ENCODE measurements at regions not wholly inside any gene's neighbourhood (a gene's known extent, or its start where the extent isn't known, plus 50 kb on each side); places are given as distances from the start of the nearest gene placed in this dataset.

DNA sequence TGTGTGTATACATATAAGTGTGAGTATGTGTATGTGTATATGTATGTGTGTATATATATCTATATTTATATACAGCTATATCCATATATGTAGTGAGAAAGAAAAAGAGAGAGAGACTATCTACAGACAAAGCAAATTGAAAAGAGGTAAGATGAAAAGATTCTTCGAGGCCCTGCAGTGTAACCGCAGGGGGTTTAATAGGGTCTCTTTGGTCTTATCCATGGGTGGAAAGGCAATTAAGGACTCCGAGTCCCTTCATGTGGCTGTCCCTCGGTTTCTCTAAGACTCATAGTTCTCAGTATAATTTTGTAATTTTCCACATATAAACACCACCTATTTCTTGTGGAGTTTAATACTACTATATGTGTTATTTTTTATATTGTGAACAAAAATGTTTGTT, 50.6 kb upstream of the JAZF1 start:
- no peak for DNase-seq (ENCODE audit: low spot score)

DNA sequence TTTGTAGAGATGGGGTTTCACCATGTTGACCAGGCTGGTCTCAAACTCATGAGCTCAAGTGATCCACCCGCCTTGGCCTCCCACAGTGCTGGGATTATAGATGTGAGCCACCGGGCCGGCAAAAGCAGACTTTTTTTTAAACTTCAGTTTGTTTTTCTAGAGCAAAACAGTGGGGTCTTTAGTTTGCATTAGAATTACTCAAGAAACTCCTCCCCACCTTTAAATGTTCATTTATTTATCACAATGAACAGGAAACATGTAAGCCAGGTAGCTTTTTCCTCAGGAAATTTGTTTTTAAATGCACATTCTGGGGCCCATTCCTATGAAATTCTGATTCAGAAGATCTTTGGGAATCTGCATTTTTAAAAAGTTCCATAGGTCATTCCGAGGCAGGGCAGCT, 56.0 kb upstream of the JAZF1 start:
- no peak for DNase-seq (ENCODE audit: low spot score)

DNA sequence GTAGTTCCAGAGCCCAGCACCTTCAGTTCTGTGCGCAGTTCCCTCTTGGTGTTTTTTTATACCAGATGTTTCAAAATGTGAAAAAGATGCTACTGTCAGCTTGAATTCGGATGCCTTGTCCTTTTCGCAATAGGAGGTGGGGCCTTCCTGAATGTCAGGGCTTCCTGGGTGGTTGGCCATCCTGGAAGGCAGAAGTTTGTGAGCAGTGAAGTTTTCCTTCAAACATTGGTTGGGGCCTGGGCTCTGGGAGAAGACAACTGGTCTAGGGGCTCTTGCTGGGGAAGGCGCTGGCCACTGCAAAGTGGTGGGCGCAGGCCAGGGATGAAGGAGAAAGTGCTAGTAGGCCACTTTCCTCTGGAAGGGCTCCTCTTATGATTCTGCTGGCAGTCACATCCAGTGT, 56.8 kb upstream of the JAZF1 start:
- DNase-seq (ENCODE audit: low spot score), result no peak

DNA sequence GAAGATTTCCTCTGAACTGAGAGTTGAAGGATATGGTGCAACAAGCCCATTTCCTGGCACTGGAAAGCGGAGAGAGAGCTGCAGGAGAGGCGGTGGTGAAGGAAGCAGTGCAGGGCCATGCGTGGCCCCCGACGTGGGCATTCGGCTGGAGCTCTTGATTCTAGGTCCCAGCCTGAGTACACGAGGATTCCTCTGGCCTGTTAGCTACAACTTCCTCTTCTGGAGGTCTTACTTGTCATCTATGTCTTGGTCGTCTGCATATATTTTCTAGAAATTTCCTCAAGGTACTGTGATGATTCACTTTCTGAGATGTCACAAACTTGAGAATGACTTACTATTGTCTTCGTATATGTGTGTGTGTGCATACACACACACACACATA, 59.2 kb upstream of the JAZF1 start:
- no peak for DNase-seq (ENCODE audit: low spot score)

DNA sequence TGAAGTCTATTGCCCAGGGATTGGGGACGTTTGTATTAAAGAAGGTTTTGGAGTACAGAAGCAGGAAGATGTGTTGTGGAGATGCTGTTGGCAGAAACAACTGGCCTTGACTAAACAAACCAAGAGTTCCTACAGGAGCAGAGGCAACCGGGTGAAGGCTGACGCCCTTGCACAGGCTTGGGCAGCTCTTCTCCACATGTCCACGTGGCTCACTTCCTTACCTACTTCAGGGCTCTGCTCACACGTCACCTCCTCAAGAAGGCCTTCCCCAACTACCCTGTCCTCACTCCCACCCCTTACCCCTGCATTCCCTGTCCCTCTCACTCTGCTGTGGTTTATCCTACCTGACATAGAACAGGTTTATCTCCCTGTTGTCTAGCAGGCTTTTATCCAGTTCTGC, 59.9 kb upstream of the JAZF1 start:
- DNase-seq (ENCODE audit: low spot score), result no peak

DNA sequence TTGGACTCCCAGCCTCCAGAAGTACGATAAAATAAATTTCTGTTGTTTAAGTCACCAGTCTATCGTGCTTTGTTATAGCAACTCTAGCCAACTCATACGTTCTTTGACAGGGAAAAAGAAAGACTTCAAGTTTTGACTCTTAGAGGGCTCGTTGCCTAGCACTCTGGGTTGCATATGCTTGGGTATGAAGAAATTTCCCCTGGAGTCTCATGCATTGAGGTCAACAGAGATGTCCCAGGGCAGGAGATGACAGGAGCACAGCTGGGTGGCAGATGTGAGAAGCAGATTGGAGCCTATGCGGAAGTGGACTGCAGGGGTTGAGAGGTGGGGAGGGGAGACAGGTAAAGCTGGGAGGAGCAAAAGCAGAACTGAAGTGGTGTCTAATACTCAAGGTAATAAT, 63.3 kb upstream of the JAZF1 start:
- DNase-seq (ENCODE audit: low spot score), result no peak

DNA sequence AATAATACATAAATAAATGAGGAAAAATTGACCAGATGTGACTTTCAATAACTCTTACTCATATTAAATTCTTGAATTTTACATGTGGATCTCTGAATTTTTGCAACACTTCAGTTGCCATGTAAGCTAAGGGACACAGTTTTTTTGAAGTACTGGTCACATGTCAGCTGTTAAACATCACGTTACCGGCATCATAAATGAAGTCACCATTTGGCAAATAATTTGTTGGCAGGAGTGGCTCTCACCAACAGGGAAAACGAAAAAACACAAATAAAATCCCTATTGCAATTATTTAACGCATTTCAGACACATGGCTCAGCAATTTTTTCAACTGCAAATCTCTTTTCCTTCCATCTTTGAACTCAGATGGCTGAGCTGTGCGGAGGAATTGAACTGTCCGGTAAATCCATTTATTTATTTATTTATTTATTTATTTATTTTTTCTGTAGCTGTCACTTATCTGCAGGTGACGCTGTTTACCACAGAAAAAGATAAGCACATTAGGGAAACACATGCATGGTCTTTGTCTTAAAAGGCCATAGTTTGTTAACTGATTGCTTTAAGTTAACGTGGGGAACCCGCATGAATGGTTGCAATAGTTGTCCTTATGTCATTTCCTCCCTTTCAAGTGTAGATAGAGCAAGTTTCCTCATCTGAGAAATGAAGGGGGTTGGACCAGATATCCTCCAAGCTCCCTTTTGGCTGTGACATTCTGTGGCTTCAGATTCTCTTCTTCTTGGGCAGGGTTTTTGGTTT, 64.7 kb upstream of the JAZF1 start:
- DNase-seq (ENCODE audit: low spot score), result no peak

DNA sequence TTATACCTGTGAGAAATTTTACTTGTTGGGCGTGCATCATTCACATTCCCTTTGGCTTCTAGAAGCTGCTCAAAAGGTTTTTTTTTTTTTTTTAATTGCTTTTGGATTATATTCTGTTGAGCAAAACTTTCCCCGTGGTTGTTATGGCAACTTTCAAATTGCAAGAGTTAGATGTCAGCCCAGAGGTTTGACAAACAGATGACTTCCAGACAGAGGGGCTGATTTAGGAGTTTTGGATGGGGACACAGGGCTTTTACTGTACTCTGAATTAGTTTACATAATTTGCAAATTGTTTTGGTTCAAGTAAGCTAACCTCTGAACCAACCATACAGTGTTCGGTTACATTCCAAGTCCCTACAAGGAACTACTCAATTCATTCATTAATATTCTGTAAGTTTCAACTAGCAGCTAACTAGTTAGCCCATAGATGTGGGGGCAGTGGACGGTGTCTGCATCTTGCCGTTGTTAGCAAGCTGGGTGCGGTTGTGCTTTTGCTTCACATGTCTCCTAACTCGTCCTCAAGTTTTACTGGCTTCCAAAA, 66.4 kb upstream of the JAZF1 start:
- DNase-seq (ENCODE audit: low spot score), result no peak

DNA sequence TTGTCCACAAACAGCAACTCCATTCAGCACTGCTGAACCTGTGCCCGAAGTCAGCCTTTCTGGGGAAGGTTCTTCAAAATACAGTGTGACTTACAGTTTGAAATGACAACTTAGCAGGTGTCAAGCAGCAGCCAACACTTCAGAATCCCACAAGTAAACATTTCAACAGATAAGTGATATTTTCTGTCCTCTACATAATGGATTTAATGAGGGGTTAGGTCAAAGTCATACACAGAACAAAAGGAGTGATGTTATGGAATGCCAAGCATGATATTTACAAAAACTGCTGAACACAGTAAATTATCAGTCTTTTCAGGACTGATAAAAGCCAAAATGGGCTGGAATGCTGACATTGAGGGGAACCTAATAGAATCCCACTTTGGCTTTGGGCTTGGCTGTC, 77.6 kb upstream of the JAZF1 start:
- DNase-seq (ENCODE audit: low spot score), result no peak

DNA sequence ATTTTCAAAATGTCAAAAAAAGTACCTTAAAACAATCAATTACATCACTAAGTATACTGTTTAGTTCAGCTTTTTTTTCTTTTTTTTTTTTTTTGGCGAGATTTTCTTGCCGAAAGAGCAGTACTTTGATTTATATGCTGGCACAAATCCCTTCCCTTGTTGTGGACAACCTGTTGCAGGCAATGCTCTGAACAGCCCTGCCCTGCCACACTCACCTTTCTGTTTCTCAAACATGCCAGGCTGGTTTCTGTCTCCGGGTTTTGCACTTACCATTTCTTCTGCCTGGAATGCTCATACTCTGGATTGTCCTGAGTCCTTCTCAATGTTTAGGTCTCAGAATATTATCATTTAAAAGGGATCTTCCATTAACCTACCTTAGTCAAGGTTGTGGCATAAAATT, 80.4 kb upstream of the JAZF1 start:
- DNase-seq (ENCODE audit: low spot score), result no peak

DNA sequence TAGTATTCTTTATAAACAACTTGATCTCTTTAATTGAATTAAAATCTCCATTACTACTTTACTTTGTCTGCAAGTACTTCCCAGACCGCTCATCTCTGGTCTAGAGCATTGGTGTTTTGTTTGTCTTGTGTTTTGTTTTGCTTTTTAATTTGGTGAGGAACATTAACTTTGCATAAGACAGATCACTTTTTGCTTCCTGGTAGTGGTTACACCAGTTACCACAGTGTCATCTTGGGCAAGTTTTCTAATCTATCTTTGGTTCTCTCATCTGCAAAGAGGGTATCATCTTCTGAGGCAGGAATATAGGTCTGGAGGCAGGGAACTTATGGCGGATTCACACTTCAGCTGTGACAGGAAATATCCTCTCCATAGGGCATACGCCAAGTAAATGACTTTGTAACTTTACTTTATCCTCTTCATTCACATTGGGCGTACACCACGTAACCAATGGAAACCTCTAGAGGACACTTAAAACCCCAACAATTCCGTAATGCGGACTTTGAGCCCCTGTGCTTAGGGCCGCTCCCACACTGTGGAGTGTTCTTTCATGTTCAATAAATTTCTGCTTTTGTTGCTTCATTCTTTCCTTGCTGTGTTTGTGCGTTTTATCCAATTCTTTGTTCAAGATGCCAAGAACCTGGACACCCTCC, 83.2 kb upstream of the JAZF1 start:
- DNase-seq (ENCODE audit: low spot score), result no peak

DNA sequence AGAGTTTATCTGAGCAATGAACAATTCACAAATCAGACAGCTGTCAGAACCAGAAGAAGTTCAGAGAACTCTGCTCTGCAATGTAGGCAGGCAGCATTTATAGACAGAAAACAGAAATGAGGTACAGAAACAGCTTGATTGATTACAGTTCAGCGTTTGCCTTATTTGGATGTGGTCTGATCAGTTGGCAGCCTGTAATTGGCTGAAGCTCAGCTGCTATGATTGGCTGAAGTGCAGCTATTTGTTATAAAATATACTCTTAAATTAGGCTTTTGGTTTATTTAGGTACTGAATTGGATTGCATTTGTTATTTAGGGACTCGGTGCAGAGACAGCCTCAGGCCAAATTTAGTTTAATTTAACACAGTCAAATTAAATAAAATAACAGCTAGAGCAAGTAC, 85.8 kb upstream of the JAZF1 start:
- DNase-seq (ENCODE audit: low spot score), result no peak

DNA sequence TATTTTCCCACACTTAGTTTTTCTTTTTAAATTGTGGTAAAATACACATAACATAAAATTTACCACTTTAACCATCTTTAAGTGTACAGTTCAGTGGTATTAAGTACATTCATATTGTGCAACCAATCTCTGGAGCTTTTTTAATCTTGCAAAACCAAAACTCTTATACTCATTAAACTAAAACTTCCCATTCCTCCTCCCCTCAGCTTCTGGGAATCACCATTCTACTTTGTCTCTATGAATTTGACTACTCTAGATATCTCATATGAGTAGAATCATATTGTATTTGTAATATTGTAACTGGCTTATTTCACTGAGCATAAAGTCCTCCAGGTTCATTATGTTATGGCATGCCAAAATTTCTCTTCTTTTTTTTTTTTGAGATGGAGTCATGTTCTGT, 86.4 kb upstream of the JAZF1 start:
- DNase-seq (ENCODE audit: low spot score), result no peak

DNA sequence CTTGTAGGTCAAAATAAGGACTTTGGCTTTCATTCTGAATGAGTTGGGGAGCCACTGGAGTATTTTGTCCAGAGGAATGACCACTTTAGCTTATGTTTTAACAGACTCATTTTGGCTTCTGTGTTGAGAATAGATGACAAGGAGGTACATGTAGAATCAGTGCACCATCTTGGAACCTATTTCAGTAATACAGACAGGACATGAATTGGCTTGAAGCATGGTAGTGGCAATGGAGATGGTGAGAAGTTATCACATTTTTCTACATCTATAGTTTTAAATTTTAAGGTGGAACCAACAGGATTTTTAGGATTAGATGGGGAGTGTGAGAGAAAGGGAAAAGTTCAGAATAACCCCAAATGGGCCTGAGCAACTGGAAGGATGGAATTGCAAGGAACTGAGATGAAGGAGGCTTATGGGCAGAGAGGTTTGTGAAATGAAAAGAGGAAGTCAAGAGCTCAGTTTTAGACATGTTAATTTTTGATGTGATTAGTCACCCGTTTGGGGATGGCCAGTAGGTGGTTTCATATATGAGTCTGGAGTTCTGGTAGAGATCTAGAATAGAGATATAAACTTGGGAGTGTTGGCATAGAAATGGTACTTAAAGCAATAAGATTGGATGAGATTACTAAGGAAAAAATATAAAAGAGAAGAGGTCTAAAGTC, 89.2 kb upstream of the JAZF1 start:
- DNase-seq (ENCODE audit: low spot score), result no peak

DNA sequence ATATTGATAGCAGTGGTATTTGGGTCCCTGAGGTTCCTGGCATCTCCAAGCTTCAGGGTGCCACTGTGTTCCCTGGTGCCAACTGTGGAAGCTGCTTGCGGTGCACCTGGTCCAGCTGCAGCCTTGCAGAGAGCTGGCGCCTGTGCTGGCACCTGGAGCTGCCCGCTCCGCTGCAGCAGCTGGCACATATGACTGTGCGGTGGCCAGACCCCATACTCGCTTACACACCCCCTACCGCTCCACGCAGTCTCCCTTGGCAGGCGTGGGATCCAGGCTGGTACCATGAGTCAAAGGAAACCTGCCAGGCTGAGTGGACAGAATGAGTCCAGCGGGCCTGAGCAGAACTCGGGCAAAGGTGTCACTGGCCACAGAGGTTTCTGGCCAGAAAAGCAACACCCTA, 89.9 kb upstream of the JAZF1 start:
- DNase-seq (ENCODE audit: low spot score), result no peak

DNA sequence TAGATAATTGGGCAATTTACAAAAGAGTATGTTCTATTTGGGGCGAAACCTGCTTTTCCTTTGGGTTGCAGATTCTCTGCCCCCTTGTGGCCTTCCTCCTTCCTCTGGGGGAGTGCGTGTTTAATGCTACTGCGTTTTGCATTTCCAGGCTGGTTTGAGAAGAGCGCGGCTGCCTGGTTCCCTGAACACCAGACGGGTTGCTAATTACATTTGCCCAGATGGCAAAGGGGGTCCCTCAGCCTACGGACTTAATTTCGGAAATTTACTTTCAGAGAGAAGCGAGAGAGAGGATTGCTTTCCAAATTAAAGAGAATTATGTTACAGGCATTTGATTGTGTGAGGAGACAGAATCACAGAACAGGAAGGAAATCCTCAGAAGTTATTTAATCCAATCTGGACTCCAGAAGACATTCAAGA, 91.9 kb upstream of the JAZF1 start:
- peak; percentile 51 for DNase-seq (ENCODE audit: low spot score)

DNA sequence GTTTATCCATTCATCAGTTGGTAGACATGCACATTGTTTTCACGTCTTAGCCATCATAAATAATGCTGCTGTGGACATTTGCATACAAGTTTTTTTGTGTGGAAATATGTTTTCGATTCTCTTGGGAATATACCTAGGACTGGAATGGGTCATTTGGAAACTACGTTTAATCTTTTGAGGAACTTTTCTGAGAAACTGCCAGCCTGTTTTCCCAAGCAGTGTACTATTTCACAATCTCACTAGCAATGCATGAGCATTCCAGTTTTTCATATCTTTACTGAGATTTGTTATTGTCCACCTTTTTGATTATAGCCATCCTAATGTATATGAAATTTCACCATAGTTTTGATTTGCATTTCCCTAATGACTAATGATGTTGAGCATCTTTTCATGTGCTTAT, 95.7 kb upstream of the JAZF1 start:
- no peak for DNase-seq (ENCODE audit: low spot score)

DNA sequence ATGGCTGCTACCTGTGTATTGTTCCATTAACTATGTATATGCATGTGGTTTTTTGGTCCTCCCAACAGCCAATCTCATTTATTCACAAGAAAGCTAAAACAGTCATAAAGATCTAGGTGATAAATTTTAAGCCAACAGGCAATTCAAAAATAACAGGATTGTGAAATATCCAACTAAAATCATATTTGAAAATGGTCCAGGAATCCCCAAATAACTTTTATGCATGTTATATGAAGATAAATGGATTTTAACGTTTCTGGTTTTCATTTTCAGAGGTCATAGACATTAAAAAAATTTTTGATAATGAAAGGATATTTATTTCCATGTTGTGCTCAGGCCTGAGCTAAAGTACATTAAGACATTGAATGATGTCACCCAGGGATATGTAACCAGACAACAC, 96.8 kb upstream of the JAZF1 start:
- DNase-seq (ENCODE audit: low spot score), result no peak

DNA sequence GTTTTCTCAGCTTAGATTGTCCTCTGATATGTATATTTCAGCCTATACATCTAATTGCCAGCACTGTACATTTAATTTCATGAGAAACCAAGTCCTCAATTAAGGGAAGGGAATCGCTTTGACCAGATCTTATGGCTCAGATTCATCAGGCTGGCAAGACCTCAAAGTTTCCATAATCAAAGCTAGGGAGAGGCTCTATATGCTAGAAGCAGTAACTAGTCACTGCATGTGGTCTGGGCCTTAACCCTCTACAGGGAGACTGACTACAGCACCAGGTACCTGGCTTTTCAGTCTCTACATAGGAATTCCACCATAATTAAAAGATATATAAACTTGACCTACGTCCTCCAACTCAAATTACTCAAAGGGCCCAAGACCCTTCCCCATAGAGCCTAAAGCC, 97.4 kb upstream of the JAZF1 start:
- DNase-seq (ENCODE audit: low spot score), result no peak

DNA sequence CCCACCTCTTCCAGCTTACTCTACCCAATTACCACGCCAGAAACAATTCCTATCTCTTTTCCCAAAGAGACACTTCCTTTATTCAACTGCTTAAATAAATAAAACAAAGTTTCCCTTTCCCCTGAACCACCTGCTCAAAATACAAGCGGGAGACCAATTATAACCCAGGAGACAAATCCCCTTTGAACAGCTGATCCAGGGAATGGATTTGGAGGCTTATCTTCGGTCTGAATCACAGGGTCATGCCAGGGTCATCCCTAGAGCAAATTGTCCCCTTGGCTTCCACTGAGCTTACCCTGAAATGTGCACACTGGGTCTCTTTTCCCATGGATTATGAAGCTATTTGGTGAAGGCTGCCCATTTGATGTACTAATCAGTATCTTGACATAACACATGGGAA, 99.9 kb upstream of the JAZF1 start:
- no peak for DNase-seq (ENCODE audit: low spot score)

DNA sequence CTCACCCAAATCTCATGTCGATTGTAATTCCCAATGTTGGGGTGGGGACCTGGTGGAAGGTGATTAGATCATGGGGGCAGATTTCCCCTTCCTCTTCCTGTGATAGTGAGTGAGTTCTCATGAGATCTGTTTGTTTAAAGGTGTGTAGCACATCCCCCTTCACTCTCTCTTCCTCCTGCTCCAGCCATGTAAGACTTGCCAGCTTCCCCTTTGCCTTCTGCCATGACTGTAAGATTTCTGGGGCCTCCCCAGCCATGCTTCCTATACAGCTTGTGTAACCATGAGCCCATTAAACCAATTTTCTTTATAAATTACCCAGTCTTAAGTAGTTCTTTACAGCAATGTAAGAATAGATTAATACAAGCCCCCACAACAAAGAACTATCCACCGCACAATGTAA, 109.9 kb upstream of the JAZF1 start:
- DNase-seq (ENCODE audit: low spot score), result no peak

DNA sequence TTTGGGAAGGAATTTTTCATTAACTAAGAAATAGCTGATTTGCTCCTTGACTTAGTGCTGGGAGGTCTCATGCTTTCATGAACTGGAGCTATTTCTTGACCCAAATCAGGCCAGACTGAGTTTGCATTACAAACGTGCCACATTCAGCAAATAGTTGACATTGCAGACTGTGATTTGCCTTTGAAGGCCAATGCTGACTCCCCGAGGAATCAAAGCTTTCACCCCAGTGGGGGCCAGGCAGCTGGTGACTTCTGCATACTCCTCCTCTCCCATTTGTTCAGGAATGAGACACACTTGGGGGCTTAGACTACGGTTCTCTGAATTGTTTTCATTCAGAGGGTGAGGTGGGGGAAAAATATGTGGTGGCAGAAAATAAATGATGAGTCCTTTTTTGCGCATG, 111.0 kb upstream of the JAZF1 start:
- no peak for DNase-seq (ENCODE audit: low spot score)

DNA sequence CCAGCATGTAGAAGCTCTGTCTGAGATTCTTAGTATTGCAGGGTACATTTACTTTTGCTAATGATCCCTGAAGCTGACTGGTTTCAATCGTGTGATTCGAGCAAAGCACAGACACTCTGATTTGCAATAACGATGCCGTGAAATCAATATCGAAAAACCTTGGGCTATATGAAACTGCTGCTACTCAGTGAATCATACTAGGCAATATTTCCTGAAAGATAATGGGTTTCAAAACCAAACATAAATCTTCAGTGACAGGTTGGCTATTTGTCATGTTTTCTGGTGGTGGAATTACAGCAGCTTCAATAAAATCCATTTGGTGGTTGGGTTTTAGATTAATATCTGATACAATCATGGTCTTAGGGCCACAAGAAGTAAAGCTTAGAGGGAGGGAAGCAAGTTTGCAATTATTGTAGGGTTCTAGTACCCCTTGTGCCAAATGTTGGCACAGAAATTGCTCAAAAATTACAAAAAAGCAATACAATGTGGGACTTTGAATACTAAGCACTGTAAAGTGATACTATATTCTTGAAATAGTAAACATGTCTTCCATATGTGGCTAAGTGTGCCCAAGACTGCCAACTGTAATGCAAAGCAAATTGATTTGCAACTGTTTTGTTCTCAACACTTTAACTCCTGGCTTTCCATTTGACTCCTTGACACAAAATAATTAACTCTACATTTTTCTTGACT, 112.4 kb upstream of the JAZF1 start:
- no peak for DNase-seq (ENCODE audit: low spot score)

Data from ureter (tissue), 1 donor.